H9 (cell line): ENCODE measurements at regions not wholly inside any gene's neighbourhood (a gene's known extent, or its start where the extent isn't known, plus 50 kb on each side); places are given as distances from the start of the nearest gene placed in this dataset.

Experiments used
- DNase-seq: peaks from one replicate; pipeline ENCODE4 v3.0.0-alpha.2; 2017
- H2AFZ ChIP-seq: one replicate; pipeline ENCODE4 v1.6.1; 2013; ENCODE audit warnings: mild to moderate bottlenecking, low read length, control low read depth, moderate library complexity
- H2AK5ac ChIP-seq: 2 replicates; pipeline ENCODE4 v1.6.1; 2013; ENCODE audit warnings: low read length, control low read depth, mixed read lengths; ENCODE audit not compliant: insufficient read length
- H2BK120ac ChIP-seq: one replicate; pipeline ENCODE4 v1.6.1; 2013; ENCODE audit warnings: low read depth, mild to moderate bottlenecking, low read length, control low read depth, inconsistent platforms; ENCODE audit not compliant: poor library complexity, severe bottlenecking
- H2BK12ac ChIP-seq: 2 replicates; pipeline ENCODE4 v1.6.1; 2013; ENCODE audit warnings: low read length, control low read depth, mixed read lengths, low read depth; ENCODE audit not compliant: insufficient read length
- H2BK15ac ChIP-seq: 2 replicates; pipeline ENCODE4 v1.6.1; 2013; ENCODE audit warnings: low read depth, low read length, control low read depth
- H2BK20ac ChIP-seq: one replicate; pipeline ENCODE4 v1.6.1; 2013; ENCODE audit warnings: low read depth, mild to moderate bottlenecking, low read length, control low read depth, inconsistent platforms; ENCODE audit not compliant: poor library complexity, severe bottlenecking
- H2BK5ac ChIP-seq: 2 replicates; pipeline ENCODE4 v1.6.1; 2013; ENCODE audit warnings: low read length, control low read depth, mixed read lengths; ENCODE audit not compliant: insufficient read length
- H3K14ac ChIP-seq: 2 replicates; pipeline ENCODE4 v1.6.1; 2013; ENCODE audit warnings: low read length, control low read depth; ENCODE audit not compliant: insufficient read depth
- H3K18ac ChIP-seq: 2 replicates; pipeline ENCODE4 v1.6.1; 2013; ENCODE audit warnings: low read depth, mild to moderate bottlenecking, mixed read lengths, low read length, control low read depth; ENCODE audit not compliant: insufficient read length
- H3K23ac ChIP-seq: 2 replicates; pipeline ENCODE4 v1.6.1; 2013; ENCODE audit warnings: low read length, control low read depth, mixed read lengths, low read depth; ENCODE audit not compliant: insufficient read length
- H3K23me2 ChIP-seq: 2 replicates; pipeline ENCODE4 v1.6.1; 2013; ENCODE audit warnings: low read depth, mild to moderate bottlenecking, mixed read lengths, low read length, control low read depth; ENCODE audit not compliant: insufficient read length, poor library complexity, severe bottlenecking
- H3K27ac ChIP-seq: 2 replicates; pipeline ENCODE4 v1.5.1; 2013; ENCODE audit warnings: low read length, control low read depth, mixed read lengths, low read depth; ENCODE audit not compliant: insufficient read length
- H3K27me3 ChIP-seq: 2 replicates; pipeline ENCODE4 v1.6.1; 2013; ENCODE audit warnings: low read length, control low read depth, inconsistent platforms; ENCODE audit not compliant: insufficient read depth
- H3K4ac ChIP-seq: 2 replicates; pipeline ENCODE4 v1.6.1; 2013; ENCODE audit warnings: low read depth, mild to moderate bottlenecking, control low read depth, inconsistent platforms, low read length, moderate library complexity
- H3K4me1 ChIP-seq: 2 replicates; pipeline ENCODE4 v1.6.1; 2013; ENCODE audit warnings: low read length, control low read depth, inconsistent platforms; ENCODE audit not compliant: insufficient read depth
- H3K4me2 ChIP-seq: 2 replicates; pipeline ENCODE4 v1.6.1; 2013; ENCODE audit warnings: low read length, control low read depth, mixed read lengths; ENCODE audit not compliant: insufficient read length, insufficient read depth
- H3K56ac ChIP-seq: 2 replicates; pipeline ENCODE4 v1.6.1; 2013; ENCODE audit warnings: low read depth, mild to moderate bottlenecking, mixed read lengths, low read length, control low read depth; ENCODE audit not compliant: insufficient read length
- H3K79me1 ChIP-seq: 2 replicates; pipeline ENCODE4 v1.6.1; 2013; ENCODE audit warnings: low read depth, mild to moderate bottlenecking, moderate library complexity, low read length, control low read depth, inconsistent platforms; ENCODE audit not compliant: insufficient read depth, poor library complexity, severe bottlenecking
- H3K79me2 ChIP-seq: 2 replicates; pipeline ENCODE4 v1.6.1; 2013; ENCODE audit warnings: low read length, control low read depth, inconsistent platforms; ENCODE audit not compliant: insufficient read depth
- H3K9ac ChIP-seq: 2 replicates; pipeline ENCODE4 v1.6.1; 2013; ENCODE audit warnings: low read length, control low read depth, mixed read lengths; ENCODE audit not compliant: insufficient read length; ENCODE audit errors: extremely low read depth
- H3K9me3 ChIP-seq: one replicate; pipeline ENCODE4 v1.6.1; 2013; ENCODE audit warnings: low read depth, low read length, inconsistent platforms; ENCODE audit not compliant: control insufficient read depth
- H3T11ph ChIP-seq: one replicate; pipeline ENCODE4 v1.6.1; 2013; ENCODE audit warnings: mild to moderate bottlenecking, low read length, control low read depth, inconsistent platforms
- H4K20me1 ChIP-seq: one replicate; pipeline ENCODE4 v1.6.1; 2013; ENCODE audit not compliant: control insufficient read depth, insufficient read length, insufficient read depth
- H4K5ac ChIP-seq: 2 replicates; pipeline ENCODE4 v1.6.1; 2013; ENCODE audit warnings: low read depth, mild to moderate bottlenecking, mixed read lengths, low read length, control low read depth; ENCODE audit not compliant: insufficient read length
- H4K8ac ChIP-seq: replicated peaks from 2 replicates; pipeline ENCODE4 v1.6.1; 2013; ENCODE audit warnings: low read length, control low read depth, mixed read lengths, low read depth; ENCODE audit not compliant: insufficient read length
- H4K91ac ChIP-seq: 2 replicates; pipeline ENCODE4 v1.6.1; 2013; ENCODE audit warnings: low read depth, mild to moderate bottlenecking, moderate library complexity, mixed read lengths, low read length, control low read depth; ENCODE audit not compliant: insufficient read length
- H3K27ac Mint-ChIP-seq, 3 experiments: 2 replicates in 2 of 3; 3 replicates in 1 of 3; pipeline ENCODE4 v1.8.0; 2020 to 2021; ENCODE audit warnings: mixed read lengths in 3 of 3, mild to moderate bottlenecking in 1 of 3, moderate library complexity in 1 of 3
- H3K27me3 Mint-ChIP-seq: 2 replicates; pipeline ENCODE4 v1.8.0; 2021; ENCODE audit warnings: low read depth, mild to moderate bottlenecking, moderate library complexity, mixed read lengths
- H3K36me3 Mint-ChIP-seq, 3 experiments: 2 replicates in 2 of 3; 3 replicates in 1 of 3; pipeline ENCODE4 v1.8.0; 2020 to 2021; ENCODE audit warnings: low read depth in 3 of 3, mixed read lengths in 3 of 3; ENCODE audit not compliant: insufficient read depth in 1 of 3
- H3K4me1 Mint-ChIP-seq, 2 experiments: 2 replicates each; pipeline ENCODE4 v1.8.0; 2020; ENCODE audit warnings: mixed read lengths in 2 of 2
- H3K4me3 Mint-ChIP-seq, 2 experiments: 2 replicates in 1 of 2; 3 replicates in 1 of 2; pipeline ENCODE4 v1.8.0; 2020 to 2021; ENCODE audit warnings: mild to moderate bottlenecking in 2 of 2, mixed read lengths in 2 of 2, moderate library complexity in 1 of 2
- H3K9me3 Mint-ChIP-seq, 2 experiments: 2 replicates in 1 of 2; 3 replicates in 1 of 2; pipeline ENCODE4 v1.8.0; 2020; ENCODE audit warnings: mild to moderate bottlenecking in 2 of 2, mixed read lengths in 2 of 2, moderate library complexity in 1 of 2
- CTCF ChIP-seq: fragments of 200-600 bp; sonication (generic); conservative IDR thresholded peaks from 3 replicates; pipeline ENCODE4 v1.8.0; 2021; ENCODE audit warnings: antibody characterized with exemption, mild to moderate bottlenecking
- WGBS: extraction: QIAGEN DNeasy Blood & Tissue Kit; methylation state at CpG from one replicate; pipeline ENCODE4 v1.1.7; 2013; ENCODE audit warnings: missing lambda C conversion rate, low lambda C conversion rate, mixed read lengths; ENCODE audit not compliant: insufficient read length; ENCODE audit errors: extremely low coverage; 5-methylcytosine and 5-hydroxymethylcytosine counted together

GRCh38 chr3:168548719-168549118 lies 453.0 kb upstream of the GOLIM4 start:
- H3K27me3 Mint-ChIP-seq, result no peaks in the 10 kb centered on the region
- H2AK5ac ChIP-seq, result no peak overlapping the region
- H3K79me2 ChIP-seq, result no peaks in the 10 kb centered on the region
- H3K56ac ChIP-seq, result no peak overlapping the region
- H4K8ac ChIP-seq, result no peak overlapping the region
- no peaks in the 10 kb centered on the region for H3K27me3 ChIP-seq
- peaks cover 6% of the 10 kb centered on the region for H3K4me1 ChIP-seq
- no peak overlapping the region for H3K18ac ChIP-seq
- H3K4ac ChIP-seq, result no peak overlapping the region
- no peaks in the 10 kb centered on the region for H3K36me3 Mint-ChIP-seq
- no peak overlapping the region for H3K4me3 Mint-ChIP-seq
- H2BK20ac ChIP-seq, result no peak overlapping the region
- no peaks in the 10 kb centered on the region for H3K9me3 Mint-ChIP-seq
- H2BK15ac ChIP-seq, result no peak overlapping the region
- H2BK12ac ChIP-seq, result no peak overlapping the region
- H2BK5ac ChIP-seq, result no peak overlapping the region
- H4K20me1 ChIP-seq, result no peaks in the 10 kb centered on the region
- no CpG with 5 or more reads among the region's 2 CpGs for WGBS
- H3K23ac ChIP-seq, result no peak overlapping the region
- no peak overlapping the region for H2BK120ac ChIP-seq
- no peak overlapping the region for H2AFZ ChIP-seq
- no peak overlapping the region for H3K9ac ChIP-seq
- no peak overlapping the region for H3K14ac ChIP-seq
- no peak for DNase-seq
- H3K27ac ChIP-seq, result no peak overlapping the region
- H3K4me2 ChIP-seq, result no peak overlapping the region
- H4K91ac ChIP-seq, result no peak overlapping the region
- no peak overlapping the region for H3T11ph ChIP-seq
- no peak overlapping the region for H4K5ac ChIP-seq
- no peak overlapping the region for H3K27ac Mint-ChIP-seq
- no peaks in the 10 kb centered on the region for H3K79me1 ChIP-seq
- TF ChIP-seq CTCF, result no peak
- peaks cover 34 to 37% of the 10 kb centered on the region in 2 experiments for H3K4me1 Mint-ChIP-seq
- H3K9me3 ChIP-seq, result no peaks in the 10 kb centered on the region
- no peaks in the 10 kb centered on the region for H3K23me2 ChIP-seq
